ENCODE measurements at regions not wholly inside any gene's neighbourhood (a gene's known extent, or its start where the extent isn't known, plus 50 kb on each side); places are given as distances from the start of the nearest gene placed in this dataset.

DNA sequence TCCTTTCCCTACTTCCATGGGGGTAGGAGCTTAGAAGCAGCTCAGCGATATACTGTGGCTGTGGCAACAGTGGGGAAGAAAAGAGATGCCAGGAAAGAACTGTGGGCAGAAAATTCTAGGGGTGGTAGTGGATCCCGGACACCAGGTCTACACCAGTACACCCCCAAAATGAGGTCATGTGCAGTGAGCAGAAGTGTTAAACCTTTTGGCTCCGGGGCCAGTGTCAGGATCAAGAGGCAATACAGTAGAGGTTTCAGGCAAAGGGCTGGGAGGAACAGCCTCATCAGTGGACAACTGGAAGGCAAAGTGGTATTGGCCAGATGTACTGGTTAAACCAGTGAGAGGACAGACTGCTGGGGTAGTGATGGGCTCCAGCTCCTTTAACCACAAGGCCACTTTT, 163.1 kb upstream of the CCL2 start:
- TF ChIP-seq, protein P1, sequence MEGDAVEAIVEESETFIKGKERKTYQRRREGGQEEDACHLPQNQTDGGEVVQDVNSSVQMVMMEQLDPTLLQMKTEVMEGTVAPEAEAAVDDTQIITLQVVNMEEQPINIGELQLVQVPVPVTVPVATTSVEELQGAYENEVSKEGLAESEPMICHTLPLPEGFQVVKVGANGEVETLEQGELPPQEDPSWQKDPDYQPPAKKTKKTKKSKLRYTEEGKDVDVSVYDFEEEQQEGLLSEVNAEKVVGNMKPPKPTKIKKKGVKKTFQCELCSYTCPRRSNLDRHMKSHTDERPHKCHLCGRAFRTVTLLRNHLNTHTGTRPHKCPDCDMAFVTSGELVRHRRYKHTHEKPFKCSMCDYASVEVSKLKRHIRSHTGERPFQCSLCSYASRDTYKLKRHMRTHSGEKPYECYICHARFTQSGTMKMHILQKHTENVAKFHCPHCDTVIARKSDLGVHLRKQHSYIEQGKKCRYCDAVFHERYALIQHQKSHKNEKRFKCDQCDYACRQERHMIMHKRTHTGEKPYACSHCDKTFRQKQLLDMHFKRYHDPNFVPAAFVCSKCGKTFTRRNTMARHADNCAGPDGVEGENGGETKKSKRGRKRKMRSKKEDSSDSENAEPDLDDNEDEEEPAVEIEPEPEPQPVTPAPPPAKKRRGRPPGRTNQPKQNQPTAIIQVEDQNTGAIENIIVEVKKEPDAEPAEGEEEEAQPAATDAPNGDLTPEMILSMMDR (IDR thresholded peaks at IDR 0.05), result no peak
- TF ChIP-seq POLR2AphosphoS5 (IDR thresholded peaks at IDR 0.05) (no peak), EP300 (IDR thresholded peaks at IDR 0.05) (no peak)
